ENCODE measurements at regions not wholly inside any gene's neighbourhood (a gene's known extent, or its start where the extent isn't known, plus 50 kb on each side); places are given as distances from the start of the nearest gene placed in this dataset.
"Not testable (repeated sequence)": the region's sequence is repeated elsewhere in the genome, so short reads cannot be mapped to it uniquely, and the experiment has no call there.

DNA sequence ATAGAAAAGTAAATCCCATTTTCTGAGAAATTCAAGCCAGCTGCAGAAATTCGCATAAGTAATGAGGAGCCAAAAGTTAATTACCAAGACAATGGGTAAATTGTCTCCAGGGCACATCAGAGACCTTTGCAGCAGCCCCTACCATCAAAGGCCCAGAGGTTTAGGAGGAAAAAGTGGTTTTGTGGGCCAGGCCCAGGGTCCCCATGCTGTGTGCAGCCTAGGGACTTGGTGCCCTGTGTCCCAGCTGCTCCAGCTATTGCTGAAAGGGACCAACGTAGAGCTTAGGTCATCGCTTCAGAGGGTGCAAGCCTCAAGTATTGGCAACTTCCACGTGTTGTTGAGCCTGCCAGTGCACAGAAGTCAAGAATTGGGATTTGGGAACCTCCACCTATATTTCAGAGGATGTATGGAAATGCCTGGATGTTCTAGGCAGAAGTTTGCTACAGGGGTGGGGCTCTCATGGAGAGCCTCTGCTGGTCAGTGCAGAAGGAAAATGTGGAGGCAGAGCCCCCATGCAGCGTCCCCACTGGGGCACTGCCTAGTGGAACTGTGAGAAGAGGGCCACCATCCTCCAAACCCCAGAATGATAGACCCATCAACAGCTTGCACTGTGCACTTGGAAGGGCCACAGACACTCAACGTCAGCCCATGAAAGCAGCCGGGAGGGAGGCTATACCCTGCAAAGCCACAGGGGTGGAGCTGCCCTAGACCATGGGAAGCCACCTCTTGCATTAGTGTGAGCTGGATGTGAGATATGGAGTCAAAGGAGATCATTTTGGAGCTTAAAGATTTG, 731.3 kb upstream of the GRAMD2B start:
- CTCF ChIA-PET (ENCODE audit: low intra/inter-chr PET ratio, low total read pairs); H3K27ac ChIP-seq (ENCODE audit: extremely low read length, insufficient read depth, low read length); intact Hi-C loops (cut with micrococcal nuclease; ENCODE audit: unreplicated experiment); H3K4me2 ChIP-seq (ENCODE audit: low read depth, low read length); H3K79me2 ChIP-seq (ENCODE audit: insufficient read depth, low read length); POLR2A ChIA-PET; H2AFZ ChIP-seq (ENCODE audit: low read length); H3K4me1 ChIP-seq (ENCODE audit: insufficient read depth, low read length); DNase-seq (ENCODE audit: low spot score); H3K4me3 ChIP-seq (replicated peaks in 1 of 3; ENCODE audit: insufficient read depth in 1 of 3, low read depth in 2 of 3, low read length in 3 of 3); H3K36me3 ChIP-seq (replicated peaks in 1 of 2; ENCODE audit: control insufficient read depth in 1 of 2, insufficient read depth in 2 of 2, low read length in 2 of 2); FAIRE-seq; BruUV-seq (replicated peaks); H3K27me3 ChIP-seq (ENCODE audit: control insufficient read depth in 1 of 2, insufficient read depth in 2 of 2, low read length in 2 of 2); in situ Hi-C loops (cut with HindIII; ENCODE audit: extremely low pct_ligation_motif_present, low pct_unique_long_range_greater_than_20kb); H3K9me3 ChIP-seq (ENCODE audit: low read length); H3K9ac ChIP-seq (ENCODE audit: insufficient read depth, low read depth, low read length); H4K20me1 ChIP-seq (ENCODE audit: insufficient read depth, low read length): not testable (repeated sequence)
- 0 out of 3 replicates have a peak, but pooled peaks have one; percentile 26 for ATAC-seq
- 25% methylated on average over 2 of the region's 7 CpGs for WGBS (ENCODE audit: low lambda C conversion rate)

DNA sequence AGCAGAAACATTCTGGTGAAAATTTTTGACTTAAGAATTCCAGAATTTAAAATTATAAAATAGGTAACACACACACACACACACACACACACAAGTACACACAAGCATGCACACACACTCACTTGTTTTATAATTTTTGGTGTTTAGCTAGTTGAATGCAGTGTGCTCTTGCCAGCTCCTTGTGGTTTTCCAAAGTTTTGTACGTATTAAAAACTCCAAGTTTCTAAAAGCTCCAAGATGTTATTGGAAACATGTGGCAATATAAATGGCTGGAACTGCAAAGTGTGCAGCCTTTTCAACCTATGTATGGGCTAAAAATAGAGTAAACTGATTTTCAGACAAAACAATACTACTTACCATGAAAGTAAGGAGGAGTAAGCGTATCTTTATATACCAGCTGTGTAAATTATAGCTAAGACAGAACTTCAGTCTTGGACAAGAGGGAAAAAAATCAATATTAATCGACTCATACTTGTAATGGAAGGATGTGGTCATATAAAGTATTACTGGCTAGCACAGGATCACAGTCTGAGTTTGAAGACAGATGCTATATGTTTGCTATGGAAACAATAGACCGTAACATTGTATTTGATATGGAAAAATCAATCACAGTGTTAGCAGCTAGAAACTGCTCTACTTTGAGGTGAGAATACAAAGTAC, 727.1 kb upstream of the GRAMD2B start:
- CTCF ChIA-PET (ENCODE audit: low intra/inter-chr PET ratio, low total read pairs): no interaction called here
- no peak for ATAC-seq
- Histone ChIP-seq H4K20me1 (ENCODE audit: insufficient read depth, low read length) (no peaks in the 10 kb centered on the region), H3K9ac (ENCODE audit: insufficient read depth, low read depth, low read length) (no peak overlapping the region), H3K27me3 (ENCODE audit: control insufficient read depth in 1 of 2, insufficient read depth in 2 of 2, low read length in 2 of 2) (no peaks in the 10 kb centered on the region), H3K9me3 (ENCODE audit: low read length) (no peaks in the 10 kb centered on the region), H3K4me2 (ENCODE audit: low read depth, low read length) (no peak overlapping the region), H3K79me2 (ENCODE audit: insufficient read depth, low read length) (no peaks in the 10 kb centered on the region), H3K36me3 (replicated peaks in 1 of 2; ENCODE audit: control insufficient read depth in 1 of 2, insufficient read depth in 2 of 2, low read length in 2 of 2) (no peaks in the 10 kb centered on the region), H3K27ac (ENCODE audit: extremely low read length, insufficient read depth, low read length) (no peak overlapping the region), H3K4me3 (replicated peaks in 1 of 3; ENCODE audit: insufficient read depth in 1 of 3, low read depth in 2 of 3, low read length in 3 of 3) (no peak overlapping the region), H3K4me1 (ENCODE audit: insufficient read depth, low read length) (peaks cover 15% of the 10 kb centered on the region; the same call in 1 of the 2 replicates), H2AFZ (ENCODE audit: low read length) (no peak overlapping the region)
- 26% methylated on average over 4 of the region's 4 CpGs for WGBS (ENCODE audit: low lambda C conversion rate)
- POLR2A ChIA-PET: no interaction called here
- intact Hi-C loops (cut with micrococcal nuclease; ENCODE audit: unreplicated experiment): no loop called here
- no TSS peak for BruUV-seq (replicated peaks)
- DNase-seq (ENCODE audit: low spot score): no peak
- in situ Hi-C loops (cut with HindIII; ENCODE audit: extremely low pct_ligation_motif_present, low pct_unique_long_range_greater_than_20kb): no loop called here
- TF ChIP-seq ZBTB42 (CRISPR knock-in tag; IDR thresholded peaks at IDR 0.05): no peak
- no peak for TF ChIP-seq FOXP1 (IDR thresholded peaks at IDR 0.05)
- TF ChIP-seq FOXP1 (CRISPR knock-in tag; IDR thresholded peaks at IDR 0.05): no peak
- TF ChIP-seq, protein P1, sequence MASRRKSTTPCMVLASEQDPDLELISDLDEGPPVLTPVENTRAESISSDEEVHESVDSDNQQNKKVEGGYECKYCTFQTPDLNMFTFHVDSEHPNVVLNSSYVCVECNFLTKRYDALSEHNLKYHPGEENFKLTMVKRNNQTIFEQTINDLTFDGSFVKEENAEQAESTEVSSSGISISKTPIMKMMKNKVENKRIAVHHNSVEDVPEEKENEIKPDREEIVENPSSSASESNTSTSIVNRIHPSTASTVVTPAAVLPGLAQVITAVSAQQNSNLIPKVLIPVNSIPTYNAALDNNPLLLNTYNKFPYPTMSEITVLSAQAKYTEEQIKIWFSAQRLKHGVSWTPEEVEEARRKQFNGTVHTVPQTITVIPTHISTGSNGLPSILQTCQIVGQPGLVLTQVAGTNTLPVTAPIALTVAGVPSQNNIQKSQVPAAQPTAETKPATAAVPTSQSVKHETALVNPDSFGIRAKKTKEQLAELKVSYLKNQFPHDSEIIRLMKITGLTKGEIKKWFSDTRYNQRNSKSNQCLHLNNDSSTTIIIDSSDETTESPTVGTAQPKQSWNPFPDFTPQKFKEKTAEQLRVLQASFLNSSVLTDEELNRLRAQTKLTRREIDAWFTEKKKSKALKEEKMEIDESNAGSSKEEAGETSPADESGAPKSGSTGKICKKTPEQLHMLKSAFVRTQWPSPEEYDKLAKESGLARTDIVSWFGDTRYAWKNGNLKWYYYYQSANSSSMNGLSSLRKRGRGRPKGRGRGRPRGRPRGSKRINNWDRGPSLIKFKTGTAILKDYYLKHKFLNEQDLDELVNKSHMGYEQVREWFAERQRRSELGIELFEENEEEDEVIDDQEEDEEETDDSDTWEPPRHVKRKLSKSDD (CRISPR knock-in tag; IDR thresholded peaks at IDR 0.05; ENCODE audit: low read depth): no peak
- no peak for FAIRE-seq

Data from HepG2 (cell line).